Lung (tissue), 11 donors: ENCODE measurements at regions not wholly inside any gene's neighbourhood (a gene's known extent, or its start where the extent isn't known, plus 50 kb on each side); places are given as distances from the start of the nearest gene placed in this dataset.

ENCODE experiments used
- ATAC-seq: fragments of 200-7000 bp; cut with Tn5 transposase; one replicate; pipeline ENCODE4 v1.9.1; 2020; ENCODE audit warnings: moderate number of reproducible peaks; ENCODE audit not compliant: insufficient read depth, low FRiP score
- DNase-seq, 3 donors: peaks; one replicate each; pipeline ENCODE4 v3.0.0-alpha.2; 2013 to 2017
- H3K27ac ChIP-seq, 2 donors: one replicate each; pipeline ENCODE4 v1.5.1; 2013; ENCODE audit warnings: mild to moderate bottlenecking in 2 of 2, moderate library complexity in 2 of 2, control low read depth in 1 of 2, inconsistent platforms in 1 of 2, low read depth in 1 of 2, low read length in 1 of 2
- H3K27me3 ChIP-seq, 3 donors: one replicate each; pipeline ENCODE4 v1.5.1; 2013; ENCODE audit warnings: low read length in 2 of 3; ENCODE audit not compliant: control insufficient read depth in 3 of 3, insufficient read depth in 3 of 3
- H3K36me3 ChIP-seq, 4 donors: one replicate each; pipeline ENCODE4 v1.5.1; 2013; ENCODE audit warnings: low read length in 4 of 4, mild to moderate bottlenecking in 1 of 4, moderate library complexity in 1 of 4; ENCODE audit not compliant: control insufficient read depth in 4 of 4, insufficient read depth in 4 of 4
- H3K4me1 ChIP-seq, 5 donors: one replicate each; pipeline ENCODE4 v1.5.1; 2013; ENCODE audit warnings: low read length in 5 of 5, mild to moderate bottlenecking in 2 of 5, moderate library complexity in 1 of 5; ENCODE audit not compliant: control insufficient read depth in 5 of 5, insufficient read depth in 5 of 5
- H3K4me3 ChIP-seq: one replicate; pipeline ENCODE4 v1.5.1; 2013; ENCODE audit warnings: mild to moderate bottlenecking, control low read depth, moderate library complexity
- H3K9ac ChIP-seq, 2 donors: one replicate each; pipeline ENCODE4 v1.5.1; 2013; ENCODE audit warnings: low read length in 2 of 2, control low read depth in 1 of 2; ENCODE audit not compliant: insufficient read depth in 1 of 2
- H3K9me3 ChIP-seq, 4 donors: one replicate each; pipeline ENCODE4 v1.5.1; 2013; ENCODE audit warnings: low read length in 3 of 4, mild to moderate bottlenecking in 1 of 4, moderate library complexity in 1 of 4; ENCODE audit not compliant: control insufficient read depth in 4 of 4, insufficient read depth in 3 of 4
- CTCF ChIP-seq: IDR thresholded peaks from 2 replicates; pipeline ENCODE4 v1.5.1; 2012; ENCODE audit warnings: mild to moderate bottlenecking; ENCODE audit errors: control extremely low read depth, extremely low read depth
- WGBS, 2 donors: extraction: QIAGEN DNeasy Blood & Tissue Kit; methylation state at CpG; one replicate each; pipeline ENCODE4 v1.1.7; 2013; 5-methylcytosine and 5-hydroxymethylcytosine counted together
- donor health status: control.
- donor health status: control.
- donor health status: Bipolar disorder and iron deficiency.
- donor health status: healthy.
- donor health status: DM: yes; HTN: yes; CAD: no.

GRCh38 chr10:69741252-69741651 lies 60.5 kb upstream of the COL13A1 start:
- Histone ChIP-seq H3K9me3 (no peaks in the 10 kb centered on the region), H3K4me3 (no peak overlapping the region), H3K27me3 (no peaks in the 10 kb centered on the region), H3K27ac (no peak overlapping the region), H3K9ac (no peak overlapping the region), H3K4me1 (peaks cover 0 to 22% (median 5%) of the 10 kb centered on the region in 5 donors), H3K36me3 (no peaks in the 10 kb centered on the region)
- TF ChIP-seq CTCF = no peak
- ATAC-seq (no peak), DNase-seq (no peak)
- 91 to 100% methylated on average over 1 of the region's 1 CpG for WGBS, 2 donors

GRCh38 chr10:69741671-69742355 lies 59.9 kb upstream of the COL13A1 start:
- H3K4me3 ChIP-seq = no peak overlapping the region
- no peaks in the 10 kb centered on the region for H3K36me3 ChIP-seq
- H3K27ac ChIP-seq = no peak overlapping the region
- H3K9me3 ChIP-seq = no peaks in the 10 kb centered on the region
- no peaks in the 10 kb centered on the region for H3K27me3 ChIP-seq
- DNase-seq (no peak), ATAC-seq (no peak)
- H3K9ac ChIP-seq = no peak overlapping the region
- no peak for TF ChIP-seq CTCF
- WGBS, 2 donors = 89 to 92% methylated on average over 5 of the region's 5 CpGs
- peaks cover 0 to 20% (median 5%) of the 10 kb centered on the region in 5 donors for H3K4me1 ChIP-seq

- H3K9ac ChIP-seq = no peak overlapping the region
- peaks cover 0 to 23% (median 5%) of the 10 kb centered on the region in 5 donors for H3K4me1 ChIP-seq
- no peaks in the 10 kb centered on the region for H3K9me3 ChIP-seq
- no peaks in the 10 kb centered on the region for H3K36me3 ChIP-seq
- 100% methylated on average over 1 of the region's 1 CpG for WGBS, 2 donors
- no peaks in the 10 kb centered on the region for H3K27me3 ChIP-seq
- H3K4me3 ChIP-seq = no peak overlapping the region
- no peak overlapping the region for H3K27ac ChIP-seq
- no peak for ATAC-seq
- no peak for DNase-seq
- TF ChIP-seq CTCF = no peak
These were observed 59.4 kb upstream of the COL13A1 start for GRCh38 chr10:69742356-69742695.
